HG03432 (cell line): ENCODE measurements at regions not wholly inside any gene's neighbourhood (a gene's known extent, or its start where the extent isn't known, plus 50 kb on each side); places are given as distances from the start of the nearest gene placed in this dataset.
"Not testable (repeated sequence)": the region's sequence is repeated elsewhere in the genome, so short reads cannot be mapped to it uniquely, and the experiment has no call there.

Experiments used
- ATAC-seq: cut with Tn5 transposase; IDR thresholded peaks from one replicate; pipeline ENCODE4 v1.9.1; 2021; ENCODE audit warnings: mild to moderate bottlenecking, moderate library complexity; ENCODE audit not compliant: unreplicated experiment

- ATAC-seq, result no peak
Measured at GRCh38 chr7:33776788-33777187, 128.6 kb upstream of the BMPER start.

GRCh38 chr7:33778195-33778594 is 127.1 kb upstream of the BMPER start:
- no peak for ATAC-seq

- no peak for ATAC-seq
Measured at GRCh38 chr7:33779216-33779615, 126.1 kb upstream of the BMPER start.

GRCh38 chr7:33781167-33781566 is 124.2 kb upstream of the BMPER start:
- no peak for ATAC-seq

GRCh38 chr7:33781796-33782195 is 123.5 kb upstream of the BMPER start:
- ATAC-seq, result no peak

GRCh38 chr7:33784000-33784399 is 121.3 kb upstream of the BMPER start:
- no peak for ATAC-seq

GRCh38 chr7:33788531-33788930 is 116.8 kb upstream of the BMPER start:
- no peak for ATAC-seq

- ATAC-seq, result no peak
Measured at GRCh38 chr7:33789871-33790630, 115.3 kb upstream of the BMPER start.

- no peak for ATAC-seq
Measured at GRCh38 chr7:33790746-33791145, 114.6 kb upstream of the BMPER start.

- no peak for ATAC-seq
Measured at GRCh38 chr7:33792041-33792440, 113.3 kb upstream of the BMPER start.

GRCh38 chr7:33792547-33793105 is 112.7 kb upstream of the BMPER start:
- no peak for ATAC-seq

GRCh38 chr7:33793616-33794015 is 111.7 kb upstream of the BMPER start:
- no peak for ATAC-seq

- no peak for ATAC-seq
Measured at GRCh38 chr7:33794419-33794818, 110.9 kb upstream of the BMPER start.

GRCh38 chr7:33794959-33795358 is 110.4 kb upstream of the BMPER start:
- no peak for ATAC-seq

- no peak for ATAC-seq
Measured at GRCh38 chr7:33796538-33796937, 108.8 kb upstream of the BMPER start.

GRCh38 chr7:33797512-33797911 is 107.8 kb upstream of the BMPER start:
- ATAC-seq, result not testable (repeated sequence)

- no peak for ATAC-seq
Measured at GRCh38 chr7:33798686-33799325, 106.5 kb upstream of the BMPER start.

- ATAC-seq, result no peak
Measured at GRCh38 chr7:33799766-33800165, 105.6 kb upstream of the BMPER start.

GRCh38 chr7:33802600-33802999 is 102.7 kb upstream of the BMPER start:
- ATAC-seq, result no peak

GRCh38 chr7:33804140-33804660 is 101.1 kb upstream of the BMPER start:
- ATAC-seq, result no peak

- ATAC-seq, result no peak
Measured at GRCh38 chr7:33805630-33806233, 99.6 kb upstream of the BMPER start.
